Right ventricle myocardium superior (tissue), 1 donor: ENCODE measurements at regions not wholly inside any gene's neighbourhood (a gene's known extent, or its start where the extent isn't known, plus 50 kb on each side); places are given as distances from the start of the nearest gene placed in this dataset.
"Not testable (repeated sequence)": the region's sequence is repeated elsewhere in the genome, so short reads cannot be mapped to it uniquely, and the experiment has no call there.

Source experiments
- ATAC-seq: fragments of 200-7000 bp; cut with Tn5 transposase; one replicate; pipeline ENCODE4 v1.9.1; 2020; ENCODE audit warnings: mild to moderate bottlenecking; ENCODE audit not compliant: poor library complexity
- DNase-seq: peaks from one replicate; pipeline ENCODE4 v3.0.0-alpha.2; 2020
- intact Hi-C: fragments of 100-400 bp; cut with DNase I; formaldehyde crosslinking; loops from one replicate; pipeline ENCODE4 v1.11.2; 2022
- donor health status: DM: no; HTN: yes; CAD: no; lungs with severe emphysema.

GRCh38 chr2:186977433-186978045, 128.6 kb upstream of the ZSWIM2 start:
- ATAC-seq (no peak), DNase-seq (no peak)
- intact Hi-C loops, result no loop called here

GRCh38 chr2:186976329-186976728, 127.4 kb upstream of the ZSWIM2 start:
- DNase-seq, result no peak
- intact Hi-C loops, result no loop called here
- no peak for ATAC-seq

- ATAC-seq (no peak), DNase-seq (no peak)
- intact Hi-C loops, result no loop called here
Measured at GRCh38 chr2:186972281-186972970, 123.5 kb upstream of the ZSWIM2 start.

GRCh38 chr2:186968277-186968676, 119.3 kb upstream of the ZSWIM2 start:
- intact Hi-C loops, result no loop called here
- ATAC-seq, result peak; percentile 49
- no peak for DNase-seq

- DNase-seq (no peak), ATAC-seq (no peak)
- intact Hi-C loops, result no loop called here
Measured at GRCh38 chr2:186966015-186966414, 117.0 kb upstream of the ZSWIM2 start.

GRCh38 chr2:186962085-186962747, 113.2 kb upstream of the ZSWIM2 start:
- ATAC-seq, result no peak
- intact Hi-C loops, result no loop called here

GRCh38 chr2:186960241-186960640, 111.3 kb upstream of the ZSWIM2 start:
- DNase-seq, intact Hi-C loops, ATAC-seq: not testable (repeated sequence)

More at GRCh38 chr2:186962085-186962747, 113.2 kb upstream of the ZSWIM2 start:
- DNase-seq, result no peak

- ATAC-seq (no peak), DNase-seq (no peak)
- intact Hi-C loops, result no loop called here
Measured at GRCh38 chr2:186959486-186959885, 110.5 kb upstream of the ZSWIM2 start.

- no peak for ATAC-seq
- intact Hi-C loops, result no loop called here
- DNase-seq, result no peak
Measured at GRCh38 chr2:186950694-186951093, 101.7 kb upstream of the ZSWIM2 start.

GRCh38 chr2:186949726-186950256, 100.8 kb upstream of the ZSWIM2 start:
- DNase-seq (no peak), ATAC-seq (peak; percentile 55)
- intact Hi-C loops, result no loop called here

GRCh38 chr2:186947516-186947915, 98.5 kb upstream of the ZSWIM2 start:
- intact Hi-C loops, result no loop called here
- no peak for DNase-seq
- ATAC-seq, result no peak

GRCh38 chr2:186946896-186947467, 98.0 kb upstream of the ZSWIM2 start:
- intact Hi-C loops, result no loop called here
- ATAC-seq (no peak), DNase-seq (no peak)

- DNase-seq, result no peak
- intact Hi-C loops, result no loop called here
- no peak for ATAC-seq
Measured at GRCh38 chr2:186941853-186942252, 92.9 kb upstream of the ZSWIM2 start.

GRCh38 chr2:186940463-186940862, 91.5 kb upstream of the ZSWIM2 start:
- intact Hi-C loops, result no loop called here

GRCh38 chr2:186934420-186934819, 85.5 kb upstream of the ZSWIM2 start:
- ATAC-seq, result no peak
- intact Hi-C loops, result no loop called here
- no peak for DNase-seq

More at GRCh38 chr2:186940463-186940862, 91.5 kb upstream of the ZSWIM2 start:
- no peak for DNase-seq
- ATAC-seq, result no peak

- DNase-seq, result no peak
- ATAC-seq, result no peak
- intact Hi-C loops, result no loop called here
Measured at GRCh38 chr2:186927867-186928191, 78.9 kb upstream of the ZSWIM2 start.

GRCh38 chr2:186927185-186927866, 78.4 kb upstream of the ZSWIM2 start:
- ATAC-seq (no peak), DNase-seq (no peak)
- intact Hi-C loops, result no loop called here

GRCh38 chr2:186925514-186925913, 76.5 kb upstream of the ZSWIM2 start:
- intact Hi-C loops, result no loop called here
- no peak for ATAC-seq
- no peak for DNase-seq

GRCh38 chr2:186922316-186922715, 73.3 kb upstream of the ZSWIM2 start:
- not testable (repeated sequence) for ATAC-seq

More at GRCh38 chr2:186922316-186922715, 73.3 kb upstream of the ZSWIM2 start:
- intact Hi-C loops, DNase-seq: not testable (repeated sequence)
